ENCODE measurements at regions not wholly inside any gene's neighbourhood (a gene's known extent, or its start where the extent isn't known, plus 50 kb on each side); places are given as distances from the start of the nearest gene placed in this dataset.

DNA sequence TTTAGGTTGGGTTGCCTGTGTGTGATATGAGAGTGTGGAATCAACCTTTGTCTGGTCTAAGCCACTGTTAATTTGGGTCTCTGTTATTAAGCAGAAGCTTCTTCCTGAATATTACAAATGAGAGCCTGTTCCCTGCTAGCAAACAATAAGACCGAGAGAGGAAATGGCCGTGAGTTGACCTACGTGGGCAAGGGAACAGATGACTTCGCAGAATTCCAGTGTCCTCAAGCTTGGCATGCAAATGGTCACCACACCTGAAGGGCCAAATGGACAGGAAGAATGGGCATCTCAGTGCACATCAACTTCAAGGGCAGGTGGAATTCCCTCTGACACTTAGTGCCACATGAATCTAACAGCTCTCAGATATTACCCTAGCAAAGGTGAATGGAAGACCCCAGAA is 250.8 kb upstream of the FOXF1 start:
- TF ChIP-seq, protein P1, sequence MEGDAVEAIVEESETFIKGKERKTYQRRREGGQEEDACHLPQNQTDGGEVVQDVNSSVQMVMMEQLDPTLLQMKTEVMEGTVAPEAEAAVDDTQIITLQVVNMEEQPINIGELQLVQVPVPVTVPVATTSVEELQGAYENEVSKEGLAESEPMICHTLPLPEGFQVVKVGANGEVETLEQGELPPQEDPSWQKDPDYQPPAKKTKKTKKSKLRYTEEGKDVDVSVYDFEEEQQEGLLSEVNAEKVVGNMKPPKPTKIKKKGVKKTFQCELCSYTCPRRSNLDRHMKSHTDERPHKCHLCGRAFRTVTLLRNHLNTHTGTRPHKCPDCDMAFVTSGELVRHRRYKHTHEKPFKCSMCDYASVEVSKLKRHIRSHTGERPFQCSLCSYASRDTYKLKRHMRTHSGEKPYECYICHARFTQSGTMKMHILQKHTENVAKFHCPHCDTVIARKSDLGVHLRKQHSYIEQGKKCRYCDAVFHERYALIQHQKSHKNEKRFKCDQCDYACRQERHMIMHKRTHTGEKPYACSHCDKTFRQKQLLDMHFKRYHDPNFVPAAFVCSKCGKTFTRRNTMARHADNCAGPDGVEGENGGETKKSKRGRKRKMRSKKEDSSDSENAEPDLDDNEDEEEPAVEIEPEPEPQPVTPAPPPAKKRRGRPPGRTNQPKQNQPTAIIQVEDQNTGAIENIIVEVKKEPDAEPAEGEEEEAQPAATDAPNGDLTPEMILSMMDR (IDR thresholded peaks at IDR 0.05) = no peak
- TF ChIP-seq POLR2A (IDR thresholded peaks at IDR 0.05) = no peak

All from testis (tissue), 2 donors.